Coronary artery (tissue), 2 donors: ENCODE measurements at regions not wholly inside any gene's neighbourhood (a gene's known extent, or its start where the extent isn't known, plus 50 kb on each side); places are given as distances from the start of the nearest gene placed in this dataset.

Experiments used
- DNase-seq: peaks from one replicate; pipeline ENCODE4 v3.0.0-alpha.2; 2017; ENCODE audit warnings: low spot score
- H3K27ac ChIP-seq, 2 donors: fragments of 200-600 bp; sonication (generic); one replicate each; pipeline ENCODE4 v1.5.1; 2016 to 2019
- H3K4me3 ChIP-seq: fragments of 200-600 bp; sonication (generic); 2 replicates; pipeline ENCODE4 v1.5.1; 2016; ENCODE audit warnings: mild to moderate bottlenecking, moderate library complexity
- CTCF ChIP-seq: fragments of 200-600 bp; sonication (generic); IDR thresholded peaks from one replicate; pipeline ENCODE4 v1.5.1; 2019; ENCODE audit warnings: antibody characterized with exemption

GRCh38 chr9:89843074-89843473 is 238.3 kb downstream of the GADD45G start:
- Histone ChIP-seq H3K4me3 (no peak overlapping the region), H3K27ac (no peak overlapping the region)
- TF ChIP-seq CTCF, result no peak
- no peak for DNase-seq

- no peak for TF ChIP-seq CTCF
- Histone ChIP-seq H3K27ac (no peak overlapping the region), H3K4me3 (no peak overlapping the region)
- DNase-seq, result no peak
Measured at GRCh38 chr9:89843591-89843990, 238.8 kb downstream of the GADD45G start.

GRCh38 chr9:89844075-89844474 is 239.3 kb downstream of the GADD45G start:
- DNase-seq, result no peak

GRCh38 chr9:89844535-89844934 is 239.7 kb downstream of the GADD45G start:
- Histone ChIP-seq H3K4me3 (no peak overlapping the region), H3K27ac (no peak overlapping the region)
- TF ChIP-seq CTCF, result no peak
- DNase-seq, result no peak

More at GRCh38 chr9:89844075-89844474, 239.3 kb downstream of the GADD45G start:
- H3K4me3 ChIP-seq, result no peak overlapping the region
- H3K27ac ChIP-seq, result no peak overlapping the region
- no peak for TF ChIP-seq CTCF

GRCh38 chr9:89845321-89845720 is 240.5 kb downstream of the GADD45G start:
- no peak for DNase-seq
- no peak overlapping the region for H3K27ac ChIP-seq
- no peak for TF ChIP-seq CTCF
- no peak overlapping the region for H3K4me3 ChIP-seq

- H3K27ac ChIP-seq, result no peak overlapping the region
- TF ChIP-seq CTCF, result no peak
- no peak for DNase-seq
- H3K4me3 ChIP-seq, result no peak overlapping the region
Measured at GRCh38 chr9:89845862-89846261, 241.1 kb downstream of the GADD45G start.

- TF ChIP-seq CTCF, result no peak
- no peak for DNase-seq
- Histone ChIP-seq H3K27ac (no peak overlapping the region), H3K4me3 (no peak overlapping the region)
Measured at GRCh38 chr9:89848060-89849040, 243.5 kb downstream of the GADD45G start.
